ENCODE measurements at regions not wholly inside any gene's neighbourhood (a gene's known extent, or its start where the extent isn't known, plus 50 kb on each side); places are given as distances from the start of the nearest gene placed in this dataset.

GRCh38 chr5:10828241-10828640 is 67.2 kb upstream of the DAP start:
- Histone ChIP-seq H3K27me3 (no peaks in the 10 kb centered on the region), H3K4me1 (no peaks in the 10 kb centered on the region), H3K9me3 (no peaks in the 10 kb centered on the region), H3K27ac (no peak overlapping the region), H3K36me3 (no peaks in the 10 kb centered on the region), H3K4me3 (no peak overlapping the region)
- ATAC-seq (no peak), DNase-seq (no peak)
- TF ChIP-seq POLR2A (IDR thresholded peaks at IDR 0.05): no peak
- no peak for TF ChIP-seq CTCF (IDR thresholded peaks at IDR 0.05 in 4 of 5, conservative IDR thresholded peaks at IDR 0.05 in 1 of 5)
- intact Hi-C loops (cut with DNase I; ENCODE audit: low total_unique reads) (no loop called here), in situ Hi-C loops (cut with MboI; ENCODE audit: low sequenced_read_pairs in 4 of 4) (no loop called here)

- H3K4me3 ChIP-seq: no peak overlapping the region
- no peak for DNase-seq
These were observed 66.5 kb upstream of the DAP start for GRCh38 chr5:10827571-10827970.

GRCh38 chr5:10826971-10827370 is 65.9 kb upstream of the DAP start:
- H3K27ac ChIP-seq: no peak overlapping the region
- in situ Hi-C loops (cut with MboI; ENCODE audit: low sequenced_read_pairs in 4 of 4): no loop called here
- intact Hi-C loops (cut with DNase I; ENCODE audit: low total_unique reads): no loop called here

More at GRCh38 chr5:10827571-10827970, 66.5 kb upstream of the DAP start:
- TF ChIP-seq CTCF (IDR thresholded peaks at IDR 0.05 in 4 of 5, conservative IDR thresholded peaks at IDR 0.05 in 1 of 5) (no peak), POLR2A (IDR thresholded peaks at IDR 0.05) (no peak)
- intact Hi-C loops (cut with DNase I; ENCODE audit: low total_unique reads) (no loop called here), in situ Hi-C loops (cut with MboI; ENCODE audit: low sequenced_read_pairs in 4 of 4) (no loop called here)
- no peak for ATAC-seq
- no peaks in the 10 kb centered on the region for H3K27me3 ChIP-seq
- H3K9me3 ChIP-seq: no peaks in the 10 kb centered on the region
- no peaks in the 10 kb centered on the region for H3K4me1 ChIP-seq
- no peaks in the 10 kb centered on the region for H3K36me3 ChIP-seq
- no peak overlapping the region for H3K27ac ChIP-seq

GRCh38 chr5:10825897-10826644 is 65.0 kb upstream of the DAP start:
- ATAC-seq: no peak
- in situ Hi-C loops (cut with MboI; ENCODE audit: low sequenced_read_pairs in 4 of 4) (no loop called here), intact Hi-C loops (cut with DNase I; ENCODE audit: low total_unique reads) (no loop called here)

More at GRCh38 chr5:10826971-10827370, 65.9 kb upstream of the DAP start:
- H3K4me3 ChIP-seq: no peak overlapping the region
- DNase-seq (no peak), ATAC-seq (no peak)
- H3K4me1 ChIP-seq: no peaks in the 10 kb centered on the region
- H3K9me3 ChIP-seq: no peaks in the 10 kb centered on the region
- TF ChIP-seq POLR2A (IDR thresholded peaks at IDR 0.05) (no peak), CTCF (IDR thresholded peaks at IDR 0.05 in 4 of 5, conservative IDR thresholded peaks at IDR 0.05 in 1 of 5) (no peak)
- no peaks in the 10 kb centered on the region for H3K36me3 ChIP-seq
- H3K27me3 ChIP-seq: no peaks in the 10 kb centered on the region

More at GRCh38 chr5:10825897-10826644, 65.0 kb upstream of the DAP start:
- DNase-seq: no peak
- no peaks in the 10 kb centered on the region for H3K4me1 ChIP-seq
- H3K9me3 ChIP-seq: no peaks in the 10 kb centered on the region
- no peaks in the 10 kb centered on the region for H3K36me3 ChIP-seq
- no peak overlapping the region for H3K4me3 ChIP-seq
- H3K27me3 ChIP-seq: no peaks in the 10 kb centered on the region
- no peak overlapping the region for H3K27ac ChIP-seq
- TF ChIP-seq CTCF (IDR thresholded peaks at IDR 0.05 in 4 of 5, conservative IDR thresholded peaks at IDR 0.05 in 1 of 5) (no peak), POLR2A (IDR thresholded peaks at IDR 0.05) (no peak)

All from gastrocnemius medialis (tissue), 4 donors.